Keratinocyte (primary cell): ENCODE measurements at regions not wholly inside any gene's neighbourhood (a gene's known extent, or its start where the extent isn't known, plus 50 kb on each side); places are given as distances from the start of the nearest gene placed in this dataset.

Source experiments
- DNase-seq: peaks from one replicate; pipeline ENCODE4 v3.0.0-alpha.2; 2011; ENCODE audit warnings: low read depth, missing footprints, low spot score
- FAIRE-seq: peaks from 2 replicates; lab custom pipeline; 2011; peaks lifted over from hg19 to GRCh38; lab: Jason Lieb, UNC
- H2AFZ ChIP-seq: 2 replicates; pipeline ENCODE4 v1.6.0; 2012; ENCODE audit warnings: low read length, control low read depth, inconsistent platforms; ENCODE audit not compliant: control insufficient read depth
- H3K27ac ChIP-seq: 2 replicates; pipeline ENCODE4 v1.5.1; 2011; ENCODE audit warnings: low read length; ENCODE audit not compliant: control insufficient read depth, insufficient read depth
- H3K27me3 ChIP-seq: 3 replicates; pipeline ENCODE4 v1.6.0; 2011; ENCODE audit warnings: low read length; ENCODE audit not compliant: control insufficient read depth, insufficient read depth; ENCODE audit errors: extremely low read depth
- H3K36me3 ChIP-seq, 2 experiments: 2 replicates in 1 of 2; 3 replicates in 1 of 2; pipeline ENCODE4 v1.5.1; 2011; ENCODE audit warnings: low read length in 2 of 2, mild to moderate bottlenecking in 1 of 2; ENCODE audit not compliant: control insufficient read depth in 2 of 2, insufficient read depth in 2 of 2; ENCODE audit errors: extremely low read depth in 1 of 2
- H3K4me1 ChIP-seq: 3 replicates; pipeline ENCODE4 v1.5.1; 2011; ENCODE audit warnings: low read length; ENCODE audit not compliant: control insufficient read depth, insufficient read depth; ENCODE audit errors: extremely low read depth
- H3K4me2 ChIP-seq: 3 replicates; pipeline ENCODE4 v1.6.0; 2011; ENCODE audit warnings: low read depth, low read length; ENCODE audit not compliant: control insufficient read depth, insufficient read depth; ENCODE audit errors: extremely low read depth
- H3K4me3 ChIP-seq, 3 experiments: fragments of 200-600 bp in 1 of 3; sonication (generic) in 1 of 3; 2 replicates in 2 of 3; 3 replicates in 1 of 3; pipeline ENCODE4 v1.5.1; 2011 to 2016; ENCODE audit warnings: low read length in 3 of 3, mild to moderate bottlenecking in 3 of 3, control low read depth in 2 of 3, inconsistent platforms in 1 of 3, low read depth in 1 of 3, mixed read lengths in 1 of 3, mixed run types in 1 of 3, moderate library complexity in 1 of 3; ENCODE audit not compliant: control insufficient read depth in 2 of 3, insufficient read depth in 2 of 3; ENCODE audit errors: extremely low read depth in 1 of 3
- H3K79me2 ChIP-seq: 2 replicates; pipeline ENCODE4 v1.6.0; 2012; ENCODE audit warnings: low read length; ENCODE audit not compliant: control insufficient read depth, insufficient read depth
- H3K9ac ChIP-seq: 3 replicates; pipeline ENCODE4 v1.6.0; 2011; ENCODE audit warnings: low read length; ENCODE audit not compliant: control insufficient read depth, insufficient read depth; ENCODE audit errors: extremely low read depth
- H3K9me1 ChIP-seq: 3 replicates; pipeline ENCODE4 v1.6.0; 2011; ENCODE audit warnings: low read length; ENCODE audit not compliant: control insufficient read depth, insufficient read depth; ENCODE audit errors: extremely low read depth
- H3K9me3 ChIP-seq: 2 replicates; pipeline ENCODE4 v1.5.1; 2012; ENCODE audit warnings: low read depth, low read length; ENCODE audit not compliant: control insufficient read depth
- H4K20me1 ChIP-seq: 3 replicates; pipeline ENCODE4 v1.6.0; 2011; ENCODE audit warnings: low read length; ENCODE audit not compliant: control insufficient read depth, insufficient read depth; ENCODE audit errors: extremely low read depth
- CTCF ChIP-seq, 3 experiments: IDR thresholded peaks in 1 of 3; conservative IDR thresholded peaks in 1 of 3; optimal IDR thresholded peaks in 1 of 3; 2 replicates in 2 of 3; 3 replicates in 1 of 3; pipeline versions ENCODE3 to v1.5.1; 2011; ENCODE audit warnings: low read length in 3 of 3, mild to moderate bottlenecking in 3 of 3, moderate library complexity in 2 of 3, control low read depth in 1 of 3, inconsistent platforms in 1 of 3; ENCODE audit not compliant: insufficient read depth in 2 of 3; ENCODE audit errors: extremely low read depth in 1 of 3
- EZH2 ChIP-seq: IDR thresholded peaks from one replicate; pipeline ENCODE4 v1.6.1; 2012; ENCODE audit warnings: inconsistent platforms, mild to moderate bottlenecking, low read length, moderate library complexity
- dilution Hi-C: fragments of 300-500 bp; cut with MboI; formaldehyde crosslinking; loops from one replicate; pipeline ENCODE4 v1.7.0; 2020; ENCODE audit warnings: low sequenced_read_pairs; ENCODE audit not compliant: extremely low pct_ligation_motif_present

GRCh38 chr3:68315546-68315945 is 616.8 kb downstream of the TAFA4 start:
- H3K27ac ChIP-seq: no peak overlapping the region
- no peaks in the 10 kb centered on the region for H3K9me3 ChIP-seq
- H3K4me1 ChIP-seq: no peaks in the 10 kb centered on the region
- H3K36me3 ChIP-seq: no peaks in the 10 kb centered on the region
- TF ChIP-seq CTCF (optimal IDR thresholded peaks at IDR 0.05 in 1 of 3, IDR thresholded peaks at IDR 0.05 in 1 of 3, conservative IDR thresholded peaks at IDR 0.05 in 1 of 3; ENCODE audit: extremely low read depth in 1 of 3, insufficient read depth in 2 of 3, low read length in 3 of 3) (no peak), EZH2 (no peak)
- H4K20me1 ChIP-seq: no peaks in the 10 kb centered on the region
- no peak overlapping the region for H2AFZ ChIP-seq
- dilution Hi-C loops: no loop called here
- no peaks in the 10 kb centered on the region for H3K27me3 ChIP-seq
- H3K4me3 ChIP-seq: no peak overlapping the region
- no peak overlapping the region for H3K9ac ChIP-seq
- no peak for FAIRE-seq
- no peaks in the 10 kb centered on the region for H3K9me1 ChIP-seq
- H3K79me2 ChIP-seq: no peaks in the 10 kb centered on the region
- DNase-seq: no peak
- no peak overlapping the region for H3K4me2 ChIP-seq

- Histone ChIP-seq H3K4me3 (no peak overlapping the region), H3K9me3 (no peaks in the 10 kb centered on the region), H3K9ac (no peak overlapping the region), H3K4me2 (no peak overlapping the region), H3K4me1 (no peaks in the 10 kb centered on the region), H3K9me1 (no peaks in the 10 kb centered on the region), H3K27me3 (no peaks in the 10 kb centered on the region), H3K36me3 (no peaks in the 10 kb centered on the region), H3K79me2 (no peaks in the 10 kb centered on the region), H3K27ac (no peak overlapping the region), H4K20me1 (no peaks in the 10 kb centered on the region), H2AFZ (no peak overlapping the region)
- dilution Hi-C loops: no loop called here
- FAIRE-seq (no peak), DNase-seq (no peak)
- no peak for TF ChIP-seq EZH2
- TF ChIP-seq CTCF (optimal IDR thresholded peaks at IDR 0.05 in 1 of 3, IDR thresholded peaks at IDR 0.05 in 1 of 3, conservative IDR thresholded peaks at IDR 0.05 in 1 of 3; ENCODE audit: extremely low read depth in 1 of 3, insufficient read depth in 2 of 3, low read length in 3 of 3): no peak
These were observed 625.8 kb downstream of the TAFA4 start for GRCh38 chr3:68306571-68306970.
